MM.1S (cell line): ENCODE measurements at regions not wholly inside any gene's neighbourhood (a gene's known extent, or its start where the extent isn't known, plus 50 kb on each side); places are given as distances from the start of the nearest gene placed in this dataset.

ENCODE experiments used
- EZH2phosphoT487 ChIP-seq: fragments of 300-600 bp; sonication (generic); IDR thresholded peaks from 2 replicates; pipeline ENCODE4 v1.6.1; 2018; ENCODE audit warnings: antibody characterized with exemption, low read length
- TF ChIP-seq, protein P1 (sequence below): fragments of 300-600 bp; sonication (generic); IDR thresholded peaks from 2 replicates; pipeline ENCODE4 v1.5.1; 2016; ENCODE audit warnings: antibody characterized with exemption, low read length, mixed read lengths

DNA sequence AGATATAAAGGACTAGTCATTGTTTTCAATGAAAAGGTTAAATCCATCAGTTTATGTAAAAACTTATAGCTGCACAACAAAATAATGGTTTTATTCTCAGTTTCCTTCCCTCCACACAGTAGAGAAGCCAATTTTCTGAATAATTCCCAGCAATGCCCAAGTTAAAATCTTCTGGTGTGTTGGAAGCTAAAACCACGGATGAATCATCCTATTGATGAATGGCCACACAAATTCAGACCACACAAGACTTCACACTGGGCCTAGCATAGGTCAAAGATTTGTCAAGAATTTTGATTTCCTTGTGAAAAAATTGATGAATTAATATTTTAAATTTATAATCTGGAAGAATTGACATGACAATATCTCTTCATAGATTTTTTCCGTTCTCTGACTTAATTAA is 617.6 kb downstream of the INHBA start:
- TF ChIP-seq, protein P1, sequence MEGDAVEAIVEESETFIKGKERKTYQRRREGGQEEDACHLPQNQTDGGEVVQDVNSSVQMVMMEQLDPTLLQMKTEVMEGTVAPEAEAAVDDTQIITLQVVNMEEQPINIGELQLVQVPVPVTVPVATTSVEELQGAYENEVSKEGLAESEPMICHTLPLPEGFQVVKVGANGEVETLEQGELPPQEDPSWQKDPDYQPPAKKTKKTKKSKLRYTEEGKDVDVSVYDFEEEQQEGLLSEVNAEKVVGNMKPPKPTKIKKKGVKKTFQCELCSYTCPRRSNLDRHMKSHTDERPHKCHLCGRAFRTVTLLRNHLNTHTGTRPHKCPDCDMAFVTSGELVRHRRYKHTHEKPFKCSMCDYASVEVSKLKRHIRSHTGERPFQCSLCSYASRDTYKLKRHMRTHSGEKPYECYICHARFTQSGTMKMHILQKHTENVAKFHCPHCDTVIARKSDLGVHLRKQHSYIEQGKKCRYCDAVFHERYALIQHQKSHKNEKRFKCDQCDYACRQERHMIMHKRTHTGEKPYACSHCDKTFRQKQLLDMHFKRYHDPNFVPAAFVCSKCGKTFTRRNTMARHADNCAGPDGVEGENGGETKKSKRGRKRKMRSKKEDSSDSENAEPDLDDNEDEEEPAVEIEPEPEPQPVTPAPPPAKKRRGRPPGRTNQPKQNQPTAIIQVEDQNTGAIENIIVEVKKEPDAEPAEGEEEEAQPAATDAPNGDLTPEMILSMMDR, result no peak
- TF ChIP-seq EZH2phosphoT487, result no peak
